ENCODE measurements at regions not wholly inside any gene's neighbourhood (a gene's known extent, or its start where the extent isn't known, plus 50 kb on each side); places are given as distances from the start of the nearest gene placed in this dataset.

DNA sequence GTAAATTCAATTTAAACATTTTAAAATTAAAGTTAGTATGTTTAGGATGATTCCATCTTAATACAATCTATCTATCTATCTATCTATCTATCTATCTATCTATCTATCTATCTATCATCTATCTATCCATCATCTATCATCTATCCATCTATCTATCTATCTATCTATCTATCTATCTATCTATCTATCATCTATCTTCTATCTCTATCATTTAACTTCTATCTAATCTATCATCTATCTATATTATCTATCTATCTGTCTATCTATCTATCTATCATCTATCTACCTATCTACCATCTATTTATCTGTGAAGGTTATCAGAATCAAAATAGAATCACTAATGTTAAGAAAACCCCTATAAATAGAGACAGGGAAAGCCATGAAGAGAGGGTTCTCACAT is 78.3 kb downstream of the RAMP3 start:
- Mint-ChIP-seq H3K27ac (no peak overlapping the region), H3K4me3 (no peak overlapping the region), H3K27me3 (peaks cover 11% of the 10 kb centered on the region), H3K4me1 (no peaks in the 10 kb centered on the region), H3K9me3 (no peaks in the 10 kb centered on the region), H3K36me3 (peaks cover 2% of the 10 kb centered on the region)

DNA sequence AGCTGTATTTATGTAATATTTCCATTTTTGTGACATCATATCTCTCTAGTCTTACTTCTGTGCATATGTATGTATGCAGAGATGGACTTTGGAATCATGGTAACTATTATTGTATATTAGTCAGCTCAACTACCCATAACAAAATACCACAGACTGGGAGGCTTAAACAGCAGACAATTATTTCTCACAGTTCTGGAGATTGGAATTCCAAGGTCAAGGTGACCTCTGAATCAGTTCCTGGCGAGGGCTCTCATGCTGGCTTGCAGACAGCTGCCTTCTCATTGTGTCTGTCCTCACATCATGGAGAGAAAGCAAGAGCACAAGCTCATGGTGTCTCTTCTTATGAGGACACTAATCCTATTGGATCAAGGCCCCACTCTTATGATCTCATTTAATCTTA is 79.1 kb downstream of the RAMP3 start:
- Mint-ChIP-seq H3K9me3 (no peaks in the 10 kb centered on the region), H3K4me1 (no peaks in the 10 kb centered on the region), H3K27ac (no peak overlapping the region), H3K36me3 (peaks cover 2% of the 10 kb centered on the region), H3K4me3 (no peak overlapping the region), H3K27me3 (peaks cover 13% of the 10 kb centered on the region)

DNA sequence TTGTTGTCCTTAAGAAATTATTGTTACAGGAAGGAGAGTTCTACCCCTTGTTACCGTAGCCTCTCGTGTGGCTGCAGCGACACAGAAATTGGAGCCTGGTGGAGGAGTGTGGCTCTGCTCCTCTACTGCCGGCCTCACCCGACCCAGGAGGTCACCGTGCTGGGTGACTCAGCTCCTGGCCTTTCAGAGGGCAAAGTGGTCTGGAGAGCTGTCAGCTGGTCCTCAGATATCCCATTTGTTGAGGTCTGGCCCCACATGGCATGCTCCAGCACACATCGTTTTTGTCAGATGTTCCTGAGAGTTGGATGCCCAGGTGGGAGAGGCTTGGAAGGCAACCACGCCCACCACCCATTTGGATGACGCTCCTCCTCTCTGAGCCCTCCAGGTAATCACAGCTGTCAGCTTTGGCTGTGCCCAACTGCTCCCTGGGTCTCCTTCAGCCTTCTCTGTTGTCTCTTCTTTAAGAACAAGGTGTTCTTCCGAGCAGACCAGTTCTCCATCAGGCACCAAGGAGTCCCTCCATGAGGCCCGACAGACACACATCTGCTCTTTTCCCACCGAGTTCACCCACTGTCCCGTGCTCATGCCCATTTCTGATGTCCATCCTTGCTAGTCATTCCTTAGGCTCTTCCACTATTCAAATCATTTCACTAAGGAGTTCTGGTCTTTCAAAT is 80.3 kb downstream of the RAMP3 start:
- no peaks in the 10 kb centered on the region for H3K9me3 Mint-ChIP-seq
- no peak overlapping the region for H3K27ac Mint-ChIP-seq
- no peaks in the 10 kb centered on the region for H3K36me3 Mint-ChIP-seq
- H3K27me3 Mint-ChIP-seq: peaks cover 17% of the 10 kb centered on the region
- H3K4me3 Mint-ChIP-seq: no peak overlapping the region
- no peaks in the 10 kb centered on the region for H3K4me1 Mint-ChIP-seq

DNA sequence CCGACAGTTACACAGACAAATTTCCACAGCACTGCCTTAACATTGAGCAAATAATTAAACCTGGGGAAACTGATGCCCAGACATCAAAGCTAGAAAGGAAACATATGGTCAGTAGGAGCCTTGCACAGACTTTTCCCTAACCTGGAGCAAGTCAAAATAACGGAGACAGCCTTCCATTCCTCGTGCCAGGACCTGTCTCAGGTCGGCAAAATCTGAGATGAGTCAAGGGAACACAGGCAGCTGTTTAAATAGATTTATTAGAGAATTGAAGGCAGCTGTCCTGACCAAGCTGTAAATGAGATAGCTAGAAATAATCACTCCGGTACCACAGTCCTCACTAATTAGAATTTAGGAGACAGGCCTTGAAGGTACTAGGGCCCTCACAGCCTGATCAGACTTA is 81.2 kb downstream of the RAMP3 start:
- Mint-ChIP-seq H3K27me3 (peaks cover 22% of the 10 kb centered on the region), H3K36me3 (no peaks in the 10 kb centered on the region)

DNA sequence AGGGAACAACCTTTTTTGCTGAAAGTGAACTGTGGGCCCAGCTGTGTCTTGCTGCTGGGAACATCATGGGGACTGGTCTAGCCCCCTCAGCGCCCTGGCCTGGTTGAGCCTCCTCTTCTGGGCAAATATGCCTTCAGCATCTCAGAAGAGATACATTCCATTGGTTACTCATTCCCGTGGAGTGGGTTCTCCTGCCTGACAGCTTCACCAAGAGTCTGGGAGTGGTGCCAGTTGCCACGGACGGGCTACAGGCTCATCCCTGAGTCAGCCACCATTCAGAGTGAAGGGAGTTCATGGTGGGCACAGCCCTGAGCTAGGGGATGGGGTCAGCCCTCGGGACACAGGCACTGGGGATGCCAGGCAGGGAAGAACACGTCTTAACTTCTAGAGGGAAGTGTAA is 81.9 kb downstream of the RAMP3 start:
- Mint-ChIP-seq H3K27ac (no peak overlapping the region), H3K4me1 (peaks cover 0 to 1% (median 0%) of the 10 kb centered on the region in 3 donors), H3K36me3 (no peaks in the 10 kb centered on the region), H3K9me3 (no peaks in the 10 kb centered on the region), H3K4me3 (no peak overlapping the region), H3K27me3 (peaks cover 24% of the 10 kb centered on the region)

More for the DNA sequence above, 81.2 kb downstream of the RAMP3 start:
- H3K4me1 Mint-ChIP-seq: no peaks in the 10 kb centered on the region
- H3K27ac Mint-ChIP-seq: no peak overlapping the region
- no peak overlapping the region for H3K4me3 Mint-ChIP-seq
- H3K9me3 Mint-ChIP-seq: no peaks in the 10 kb centered on the region

DNA sequence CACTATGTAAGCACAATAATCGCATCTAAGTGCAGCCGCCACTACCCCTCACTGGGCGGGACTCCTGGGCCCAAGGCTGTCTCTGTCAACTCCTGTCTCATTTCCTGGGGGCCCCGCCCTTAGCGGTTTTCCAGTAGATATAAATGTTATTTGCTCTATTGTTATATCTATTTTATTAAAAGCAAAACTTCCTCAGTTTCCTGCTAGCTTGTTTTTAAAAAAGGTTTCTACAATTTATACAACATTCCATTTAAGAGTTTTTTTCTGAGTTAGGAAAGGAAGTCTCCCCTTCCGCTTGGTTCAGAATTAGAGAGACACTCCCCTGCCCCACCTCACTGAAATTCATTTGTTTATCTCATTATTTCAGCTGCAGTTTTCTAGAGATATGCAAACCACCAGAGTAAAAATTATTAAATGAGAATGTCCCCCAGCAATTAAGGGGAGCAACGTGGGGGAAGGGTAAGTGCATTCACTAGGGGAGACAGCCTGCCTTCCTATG is 82.7 kb downstream of the RAMP3 start:
- Mint-ChIP-seq H3K4me3 (no peak overlapping the region), H3K27me3 (peaks cover 25% of the 10 kb centered on the region), H3K27ac (no peak overlapping the region), H3K9me3 (no peaks in the 10 kb centered on the region), H3K36me3 (no peaks in the 10 kb centered on the region), H3K4me1 (peaks cover 0 to 1% (median 0%) of the 10 kb centered on the region in 3 donors)

DNA sequence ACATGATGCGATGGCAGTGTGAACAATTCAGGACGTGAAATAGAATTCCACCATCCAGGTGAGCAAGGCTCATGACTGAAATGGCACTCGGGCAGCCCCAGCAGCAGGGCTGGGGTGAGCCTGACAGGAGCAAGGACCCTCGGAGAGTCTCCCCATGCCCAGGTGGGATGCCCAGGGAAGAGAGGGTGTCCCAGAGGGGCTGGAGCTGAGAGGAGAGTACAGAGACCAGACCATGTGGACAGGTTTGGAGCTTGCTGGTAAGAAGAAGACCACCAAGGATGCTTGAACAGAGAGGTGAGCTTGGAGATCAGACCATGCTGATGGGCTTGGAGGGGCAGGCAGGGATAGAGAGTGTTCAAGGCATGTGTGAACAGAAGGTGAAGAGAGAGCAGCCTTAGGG is 83.3 kb downstream of the RAMP3 start:
- Mint-ChIP-seq H3K36me3 (no peaks in the 10 kb centered on the region), H3K27me3 (peaks cover 28% of the 10 kb centered on the region), H3K4me3 (no peak overlapping the region), H3K9me3 (no peaks in the 10 kb centered on the region), H3K27ac (no peak overlapping the region), H3K4me1 (peaks cover 0 to 1% (median 0%) of the 10 kb centered on the region in 3 donors)

DNA sequence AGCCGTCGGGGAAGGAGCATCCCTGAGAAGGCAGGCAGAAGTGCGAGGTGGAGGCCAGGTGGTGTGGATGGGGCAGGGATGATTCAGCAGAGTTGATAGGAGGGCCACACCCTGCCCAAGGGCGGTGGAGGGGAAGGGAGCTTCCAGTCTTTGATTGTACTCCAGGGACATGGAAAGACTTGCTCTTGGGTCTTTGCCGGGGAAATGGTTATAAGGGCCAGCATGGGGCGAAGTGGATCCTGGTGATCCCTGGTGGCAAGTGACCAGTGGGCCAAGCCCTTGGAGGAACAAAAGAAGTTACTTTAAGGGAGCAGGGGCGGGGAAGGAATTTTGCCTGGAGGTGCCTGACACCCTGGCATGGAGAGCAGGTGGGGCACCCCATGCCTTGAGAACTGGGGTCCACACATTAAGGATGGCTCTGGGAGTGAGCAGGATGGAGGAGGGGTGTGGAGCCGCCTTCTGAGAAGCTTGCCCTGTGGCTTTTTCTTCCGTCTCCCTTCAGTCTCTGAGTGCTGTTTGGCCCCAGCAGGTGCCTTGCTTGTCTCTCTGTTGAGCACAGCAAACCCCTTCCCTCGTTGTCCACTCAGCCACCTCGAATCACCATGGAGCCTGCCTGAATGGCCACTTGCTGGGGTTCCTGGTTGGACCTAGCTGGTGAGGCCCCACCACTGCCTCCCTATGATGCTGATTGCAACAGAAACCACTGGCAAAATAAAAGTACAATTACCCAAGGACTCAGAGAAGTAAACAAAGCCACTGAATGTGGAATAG is 83.9 kb downstream of the RAMP3 start:
- Mint-ChIP-seq H3K9me3 (no peaks in the 10 kb centered on the region), H3K36me3 (no peaks in the 10 kb centered on the region), H3K27ac (no peak overlapping the region), H3K4me3 (no peak overlapping the region), H3K4me1 (peaks cover 0 to 1% (median 0%) of the 10 kb centered on the region in 3 donors), H3K27me3 (peaks cover 32% of the 10 kb centered on the region)

DNA sequence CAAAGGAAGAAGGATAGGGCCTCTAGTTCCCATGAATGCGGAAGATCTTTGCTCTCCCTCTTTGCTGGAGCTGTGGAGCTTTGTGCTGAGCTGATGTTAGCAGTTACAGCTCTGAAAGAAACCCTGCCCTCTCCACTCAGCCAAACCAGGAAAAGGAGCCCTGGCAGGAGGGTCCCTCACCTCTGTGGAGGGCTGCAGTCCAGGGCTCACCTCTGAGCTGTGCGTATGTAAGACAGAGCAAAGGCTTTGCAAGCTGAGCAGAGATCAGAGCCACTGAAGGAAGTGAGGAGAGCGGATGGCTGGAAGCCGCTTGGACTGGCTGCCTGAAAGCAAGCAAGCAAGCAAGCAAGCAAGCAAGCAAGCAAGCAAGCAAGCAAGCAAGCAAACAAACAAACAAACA is 84.7 kb downstream of the RAMP3 start:
- no peak overlapping the region for H3K27ac Mint-ChIP-seq
- peaks cover 0 to 5% (median 4%) of the 10 kb centered on the region in 3 donors for H3K9me3 Mint-ChIP-seq
- no peaks in the 10 kb centered on the region for H3K36me3 Mint-ChIP-seq
- H3K4me3 Mint-ChIP-seq: no peak overlapping the region
- H3K4me1 Mint-ChIP-seq: peaks cover 0 to 1% (median 0%) of the 10 kb centered on the region in 3 donors
- H3K27me3 Mint-ChIP-seq: peaks cover 32% of the 10 kb centered on the region

DNA sequence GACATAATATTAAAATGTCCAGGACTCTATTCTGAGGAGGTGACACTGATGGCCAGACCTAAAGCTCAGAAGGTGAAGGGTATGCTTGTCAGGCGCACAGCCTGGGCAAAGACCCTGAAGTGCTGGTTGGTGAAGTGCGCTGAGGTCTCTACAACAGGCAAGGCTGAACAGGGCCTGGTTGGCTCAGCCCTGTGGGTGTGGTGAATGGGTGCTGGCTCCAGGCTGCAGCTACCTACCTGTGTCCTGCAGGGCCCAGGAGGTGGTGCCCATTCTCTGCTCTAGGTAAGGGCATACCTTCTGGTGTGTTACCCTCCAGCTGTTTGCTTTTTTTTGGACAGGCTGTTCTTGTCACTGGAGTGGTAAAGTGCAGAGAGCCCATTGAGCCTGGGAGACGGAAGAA is 85.1 kb downstream of the RAMP3 start:
- H3K27me3 Mint-ChIP-seq: peaks cover 32% of the 10 kb centered on the region
- H3K4me1 Mint-ChIP-seq: peaks cover 0 to 1% (median 0%) of the 10 kb centered on the region in 3 donors
- H3K36me3 Mint-ChIP-seq: no peaks in the 10 kb centered on the region
- H3K9me3 Mint-ChIP-seq: peaks cover 0 to 9% (median 6%) of the 10 kb centered on the region in 3 donors
- no peak overlapping the region for H3K4me3 Mint-ChIP-seq
- H3K27ac Mint-ChIP-seq: no peak overlapping the region

DNA sequence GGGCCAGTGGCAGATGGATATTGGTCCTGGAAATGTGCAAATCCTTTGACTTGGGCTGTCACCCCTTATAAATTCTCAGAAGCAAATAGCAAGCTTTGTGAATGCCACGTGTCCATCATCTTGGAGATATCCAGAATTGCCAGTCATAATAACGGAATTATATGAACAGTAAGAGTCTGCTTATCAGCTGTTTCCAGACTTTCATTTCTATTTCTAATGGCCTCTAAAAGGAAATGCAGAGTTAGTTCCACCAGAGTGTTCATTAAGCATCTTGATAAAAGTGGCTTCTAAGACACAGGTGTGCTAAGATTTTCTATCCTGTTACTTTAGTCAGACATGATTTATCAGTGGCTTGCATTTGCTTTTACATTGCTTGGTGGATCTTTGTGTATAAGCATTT is 87.4 kb downstream of the RAMP3 start:
- Mint-ChIP-seq H3K4me1 (peaks cover 0 to 1% (median 0%) of the 10 kb centered on the region in 3 donors), H3K27me3 (peaks cover 32% of the 10 kb centered on the region), H3K4me3 (no peak overlapping the region), H3K27ac (no peak overlapping the region), H3K36me3 (no peaks in the 10 kb centered on the region), H3K9me3 (peaks cover 0 to 9% (median 6%) of the 10 kb centered on the region in 3 donors)

DNA sequence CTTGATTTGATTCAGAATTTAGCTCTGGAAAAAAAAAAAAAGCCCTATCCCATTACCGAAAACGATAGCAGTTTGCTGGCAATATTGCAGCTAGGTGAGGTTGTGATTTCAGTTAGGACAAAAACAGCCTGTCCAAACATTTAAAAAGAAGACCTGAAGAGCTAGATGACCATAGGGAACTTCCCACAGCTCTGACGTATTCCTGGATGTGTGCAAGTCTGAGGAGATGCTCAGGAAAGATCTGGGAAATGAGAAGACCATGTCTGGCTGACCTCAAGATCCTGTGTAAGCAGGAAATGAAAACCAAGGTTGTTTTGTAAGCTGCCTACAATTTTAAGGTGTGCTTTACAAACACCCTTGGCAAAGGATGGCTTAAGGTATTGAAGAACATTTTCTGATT is 88.7 kb downstream of the RAMP3 start:
- H3K27ac Mint-ChIP-seq: no peak overlapping the region
- peaks cover 1% of the 10 kb centered on the region for H3K36me3 Mint-ChIP-seq
- peaks cover 0 to 9% (median 6%) of the 10 kb centered on the region in 3 donors for H3K9me3 Mint-ChIP-seq
- H3K27me3 Mint-ChIP-seq: peaks cover 26% of the 10 kb centered on the region
- H3K4me3 Mint-ChIP-seq: no peak overlapping the region
- peaks cover 0 to 1% (median 0%) of the 10 kb centered on the region in 3 donors for H3K4me1 Mint-ChIP-seq

DNA sequence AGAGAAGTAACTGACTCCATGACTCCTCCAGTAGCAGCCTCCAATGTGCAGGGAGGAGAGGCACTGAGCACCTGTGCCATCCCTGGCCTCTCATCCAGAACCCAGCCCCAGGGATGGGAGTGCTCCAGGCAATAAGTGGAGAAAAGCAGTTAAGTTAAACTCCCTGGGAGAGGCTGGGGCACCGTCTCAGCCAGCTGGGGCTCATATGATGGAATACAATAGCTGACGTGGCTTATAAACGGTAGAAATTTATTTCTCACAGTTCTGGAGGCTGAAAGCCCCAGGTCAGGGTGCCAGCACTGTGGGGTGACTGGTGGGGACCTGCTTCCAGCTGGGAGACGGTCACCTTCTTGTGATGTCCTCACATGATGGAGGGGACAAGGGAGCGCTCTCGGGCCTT is 94.7 kb downstream of the RAMP3 start:
- Mint-ChIP-seq H3K9me3 (peaks cover 0 to 5% (median 3%) of the 10 kb centered on the region in 3 donors), H3K27ac (no peak overlapping the region), H3K27me3 (peaks cover 17% of the 10 kb centered on the region)

DNA sequence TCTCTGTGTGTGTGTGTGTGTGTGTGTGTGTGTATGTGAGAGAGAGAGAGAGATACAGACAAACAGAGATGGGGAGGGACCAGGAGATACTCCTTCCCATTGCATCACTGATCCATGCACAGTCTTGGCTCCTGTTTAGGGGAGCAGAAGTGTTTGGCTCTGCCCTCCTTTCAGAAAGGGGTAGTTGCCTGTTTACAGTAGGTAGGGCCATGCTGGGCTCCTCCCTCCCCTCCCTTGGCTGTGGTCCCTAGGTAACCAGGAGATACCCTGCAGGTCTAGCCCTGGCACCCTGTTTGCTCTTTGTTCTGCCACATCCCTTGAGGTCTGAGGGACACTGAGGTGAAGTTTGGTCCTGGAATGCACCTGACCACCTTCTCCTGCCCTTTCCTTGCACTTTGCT is 95.3 kb downstream of the RAMP3 start:
- Mint-ChIP-seq H3K36me3 (peaks cover 1% of the 10 kb centered on the region), H3K27ac (no peak overlapping the region), H3K4me3 (no peak overlapping the region), H3K4me1 (peaks cover 0 to 3% (median 0%) of the 10 kb centered on the region in 3 donors), H3K9me3 (no peaks in the 10 kb centered on the region), H3K27me3 (peaks cover 17% of the 10 kb centered on the region)

More for the DNA sequence above, 94.7 kb downstream of the RAMP3 start:
- no peak overlapping the region for H3K4me3 Mint-ChIP-seq
- H3K36me3 Mint-ChIP-seq: peaks cover 1% of the 10 kb centered on the region
- H3K4me1 Mint-ChIP-seq: peaks cover 0 to 3% (median 0%) of the 10 kb centered on the region in 3 donors

DNA sequence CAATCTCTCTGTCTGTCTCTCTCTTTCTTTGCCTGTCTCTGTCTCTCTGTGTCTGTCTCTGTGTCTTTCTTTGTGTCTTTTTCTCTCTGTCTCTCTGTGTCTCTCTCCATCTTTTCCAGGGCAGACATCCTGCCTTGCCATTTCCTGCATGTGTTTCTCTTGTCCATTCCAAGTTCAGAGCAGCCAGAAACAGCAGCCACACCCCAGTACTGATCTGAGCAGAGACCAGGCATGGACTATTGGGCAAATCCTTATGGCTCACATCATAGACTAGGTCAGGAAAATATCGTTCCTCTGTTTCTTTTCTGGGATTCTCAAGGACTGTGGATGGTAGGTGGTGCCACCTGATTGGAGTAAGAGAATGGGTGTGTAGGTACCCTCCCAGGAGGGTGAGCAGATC is 95.8 kb downstream of the RAMP3 start:
- peaks cover 21% of the 10 kb centered on the region for H3K27me3 Mint-ChIP-seq
- H3K4me3 Mint-ChIP-seq: no peak overlapping the region
- no peaks in the 10 kb centered on the region for H3K9me3 Mint-ChIP-seq
- peaks cover 3 to 5% (median 4%) of the 10 kb centered on the region in 3 donors for H3K4me1 Mint-ChIP-seq
- peaks cover 1% of the 10 kb centered on the region for H3K36me3 Mint-ChIP-seq
- H3K27ac Mint-ChIP-seq: no peak overlapping the region
